Epidermal melanocyte (primary cell): ENCODE measurements at regions not wholly inside any gene's neighbourhood (a gene's known extent, or its start where the extent isn't known, plus 50 kb on each side); places are given as distances from the start of the nearest gene placed in this dataset.
"Not testable (repeated sequence)": the region's sequence is repeated elsewhere in the genome, so short reads cannot be mapped to it uniquely, and the experiment has no call there.

Source experiments
- DNase-seq: peaks from one replicate; pipeline ENCODE4 v3.0.0; 2011; ENCODE audit warnings: low spot score; ENCODE audit not compliant: insufficient read length

DNA sequence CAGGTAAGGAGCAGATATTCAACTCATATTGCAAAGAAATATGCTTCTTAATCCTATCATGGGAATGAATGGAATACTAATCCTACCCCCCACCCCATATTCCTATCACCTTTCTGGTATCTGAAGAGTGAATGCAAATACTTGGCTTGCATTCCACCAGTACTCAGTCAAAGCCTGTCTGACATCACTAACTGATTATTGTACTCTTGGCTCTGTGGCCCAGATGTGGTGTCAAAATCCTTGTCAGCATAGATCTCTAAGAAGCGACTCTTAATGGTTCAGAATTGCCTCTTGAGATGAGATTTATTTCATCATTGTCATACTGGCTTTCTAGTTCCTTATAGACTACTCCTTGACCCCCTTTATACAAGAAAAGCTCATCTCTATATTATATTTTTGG, 604.6 kb downstream of the ADGRL2 start:
- DNase-seq, result no peak

GRCh38 chr1:82401116-82401515, 600.4 kb downstream of the ADGRL2 start:
- DNase-seq, result no peak

DNA sequence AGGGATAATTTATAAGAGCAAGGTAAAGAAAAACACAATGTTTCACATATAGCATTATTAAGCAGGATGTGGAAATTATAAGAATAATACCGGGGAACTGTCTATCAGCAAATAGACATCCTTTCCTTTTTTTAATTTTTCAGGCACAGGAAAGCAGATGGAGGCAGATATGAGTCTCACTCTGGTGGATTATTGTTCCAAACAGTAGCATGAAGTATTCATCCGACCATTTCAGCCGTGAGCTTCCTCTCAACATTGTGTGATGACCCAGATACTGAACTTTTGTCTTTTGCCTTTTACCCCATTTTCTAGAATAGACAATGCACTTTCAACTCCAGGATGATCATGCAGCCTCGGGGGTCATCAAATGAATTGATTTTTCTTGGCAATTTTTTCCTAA, 599.8 kb downstream of the ADGRL2 start:
- DNase-seq, result no peak

- DNase-seq, result no peak
These were observed 598.4 kb downstream of the ADGRL2 start for GRCh38 chr1:82399093-82399492.

- DNase-seq, result no peak
These were observed 597.6 kb downstream of the ADGRL2 start for GRCh38 chr1:82398357-82398756.

- no peak for DNase-seq
These were observed 594.7 kb downstream of the ADGRL2 start for GRCh38 chr1:82395440-82395839.

- no peak for DNase-seq
These were observed 592.2 kb downstream of the ADGRL2 start for GRCh38 chr1:82392946-82393345.

DNA sequence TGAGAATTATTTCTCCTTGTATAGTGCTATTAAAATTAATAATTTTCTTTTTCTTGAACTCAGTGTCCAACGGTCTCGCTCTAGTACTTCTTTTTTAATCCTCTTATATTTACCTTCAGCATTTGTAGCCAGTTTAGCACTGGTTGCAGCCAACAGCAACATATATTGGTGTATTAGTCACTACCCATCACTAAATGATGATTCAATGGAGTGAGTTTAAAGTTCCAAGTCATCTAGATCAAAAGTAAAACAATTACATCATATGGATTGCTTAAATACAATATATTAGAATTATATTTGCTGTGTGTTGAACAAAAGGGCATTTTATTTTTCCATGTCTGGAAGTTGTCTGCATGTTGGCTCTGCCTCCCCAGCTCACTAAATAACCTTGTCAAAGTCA, 591.8 kb downstream of the ADGRL2 start:
- DNase-seq, result no peak

DNA sequence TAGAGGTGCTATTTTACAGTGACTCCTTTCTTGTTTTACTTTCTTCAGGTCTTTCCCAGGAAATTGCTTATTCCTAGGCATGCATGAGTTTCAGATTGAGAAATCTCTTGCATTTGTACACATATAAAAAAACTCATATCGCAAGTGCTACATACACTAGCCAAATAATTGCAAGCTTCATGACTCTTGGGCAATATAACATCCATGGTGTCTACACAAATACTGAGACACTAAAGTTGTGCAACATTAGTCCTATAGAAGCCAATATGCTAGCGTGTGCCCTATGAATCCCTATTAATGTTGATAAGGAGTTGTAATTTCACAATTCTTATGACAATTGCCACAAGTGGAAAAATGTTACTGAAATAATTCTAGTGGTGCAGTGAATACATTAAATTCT, 591.0 kb downstream of the ADGRL2 start:
- no peak for DNase-seq

DNA sequence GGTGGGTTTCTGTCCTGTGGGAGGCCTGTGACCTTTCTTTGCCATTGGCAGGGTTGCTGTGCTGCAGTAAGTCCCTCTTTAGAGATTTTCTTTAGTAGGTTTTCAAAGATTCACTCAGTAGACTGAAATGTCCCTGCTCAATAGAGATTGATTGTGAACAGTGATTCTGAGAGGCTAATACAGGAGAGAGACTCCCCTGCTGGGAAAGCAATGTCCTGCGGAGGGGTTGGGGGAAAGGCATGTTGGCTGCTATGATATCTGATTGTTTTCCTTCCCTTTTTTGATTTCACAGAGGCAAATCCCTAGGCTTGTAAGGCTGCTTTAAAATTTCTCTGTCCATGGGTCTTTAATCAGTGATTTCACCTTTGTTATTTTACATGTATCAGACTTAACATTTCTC, 589.9 kb downstream of the ADGRL2 start:
- DNase-seq, result no peak

DNA sequence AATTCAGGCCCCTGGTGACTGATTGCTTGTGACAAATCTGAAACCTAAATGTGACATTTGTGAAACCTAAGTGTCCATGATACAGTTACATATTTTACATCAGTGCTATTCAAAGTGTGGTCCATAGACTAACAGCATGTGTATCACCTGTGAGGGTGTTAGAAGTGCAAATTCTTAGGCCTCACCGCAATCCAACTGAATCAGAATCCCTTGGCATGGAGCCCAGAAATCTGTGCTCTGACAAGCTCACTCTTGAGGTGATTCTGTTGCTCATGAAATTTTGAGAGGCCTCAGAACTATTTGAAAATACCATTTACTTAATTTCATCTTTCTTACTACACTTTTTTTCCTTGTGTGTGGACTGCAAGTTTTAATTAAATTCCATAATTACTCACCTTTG, 587.9 kb downstream of the ADGRL2 start:
- no peak for DNase-seq

DNA sequence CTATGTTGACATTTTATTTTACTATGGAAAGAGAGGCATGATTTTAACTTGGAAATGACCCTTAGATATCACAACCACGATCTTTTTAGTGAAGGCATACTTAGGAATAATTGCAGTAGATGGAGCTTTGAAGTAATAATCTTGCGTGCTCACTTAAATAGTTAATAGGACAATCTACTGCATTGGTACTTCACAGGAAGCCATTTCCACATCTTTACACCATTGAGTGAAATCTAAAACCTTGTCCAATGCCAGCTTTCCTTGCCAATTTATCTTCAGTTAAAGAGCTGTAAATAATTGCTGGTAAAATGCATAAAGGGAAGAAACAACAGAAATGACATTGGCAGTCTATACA, 586.3 kb downstream of the ADGRL2 start:
- DNase-seq, result no peak

DNA sequence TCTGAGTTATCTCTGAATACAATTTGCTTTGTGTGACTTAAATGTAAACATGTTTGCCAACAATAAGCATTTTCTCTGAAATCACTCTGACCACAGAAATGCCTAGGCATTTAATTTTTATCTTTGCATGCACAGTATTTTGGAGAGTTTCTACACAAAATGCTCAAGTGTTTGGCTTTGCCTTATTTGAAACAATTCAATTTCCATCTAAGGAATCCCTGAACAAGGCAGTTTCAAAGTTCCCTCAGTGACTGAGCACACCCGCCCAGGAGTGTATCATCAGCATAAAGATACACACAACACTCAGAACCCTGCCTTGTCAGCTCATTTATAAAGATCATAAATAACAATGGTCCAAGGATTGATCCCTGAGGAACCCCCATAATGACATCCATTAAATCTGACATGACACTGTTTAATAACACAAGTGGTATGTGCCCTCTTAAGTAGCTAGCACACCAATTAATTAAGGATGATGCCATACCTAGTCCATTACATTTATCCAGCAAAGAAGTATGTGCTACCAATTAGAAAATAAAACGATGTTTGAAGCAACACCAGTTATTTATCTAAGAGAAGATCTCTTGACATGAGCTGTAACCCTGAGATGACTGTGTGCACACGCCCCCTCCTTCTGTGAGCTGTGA, 585.8 kb downstream of the ADGRL2 start:
- no peak for DNase-seq

DNA sequence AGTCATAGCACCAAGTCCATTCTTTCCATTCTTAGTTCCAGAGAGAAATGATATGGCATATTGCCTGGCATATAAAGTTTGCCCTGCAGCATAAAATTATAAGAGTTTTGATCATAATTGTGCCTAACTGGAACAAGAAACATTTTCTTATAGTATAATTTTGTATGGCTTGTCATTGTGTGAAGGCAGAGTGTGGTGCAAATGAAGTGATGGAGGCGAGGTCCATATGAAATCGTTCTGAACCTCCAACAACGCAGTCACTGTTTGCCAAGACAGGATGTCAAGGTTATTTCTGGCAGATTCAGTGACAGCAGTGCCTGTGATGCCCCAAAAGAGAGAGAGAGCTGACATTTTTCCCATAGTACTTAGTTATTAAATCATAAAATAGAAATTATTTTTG, 584.0 kb downstream of the ADGRL2 start:
- no peak for DNase-seq

- no peak for DNase-seq
These were observed 576.6 kb downstream of the ADGRL2 start for GRCh38 chr1:82377201-82377884.

DNA sequence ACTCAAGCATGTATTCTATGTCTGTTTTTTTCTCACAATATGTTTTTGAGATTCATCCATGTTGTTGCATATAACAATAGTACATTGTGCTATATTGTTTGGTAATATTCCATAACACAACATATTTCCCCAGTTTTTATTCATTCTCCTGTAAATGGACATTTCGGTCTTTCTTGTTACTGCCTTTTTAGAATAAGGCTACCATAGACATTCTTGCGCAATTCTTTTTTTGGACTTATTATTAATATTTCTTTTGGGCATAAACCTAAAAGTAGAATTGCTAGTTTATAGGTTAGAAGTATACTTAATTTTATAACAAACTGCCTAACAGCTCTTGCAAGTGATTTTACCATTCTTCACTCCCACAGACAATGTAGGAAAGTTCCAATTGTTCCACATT, 573.0 kb downstream of the ADGRL2 start:
- no peak for DNase-seq

- DNase-seq, result no peak
These were observed 571.2 kb downstream of the ADGRL2 start for GRCh38 chr1:82371844-82372498.

DNA sequence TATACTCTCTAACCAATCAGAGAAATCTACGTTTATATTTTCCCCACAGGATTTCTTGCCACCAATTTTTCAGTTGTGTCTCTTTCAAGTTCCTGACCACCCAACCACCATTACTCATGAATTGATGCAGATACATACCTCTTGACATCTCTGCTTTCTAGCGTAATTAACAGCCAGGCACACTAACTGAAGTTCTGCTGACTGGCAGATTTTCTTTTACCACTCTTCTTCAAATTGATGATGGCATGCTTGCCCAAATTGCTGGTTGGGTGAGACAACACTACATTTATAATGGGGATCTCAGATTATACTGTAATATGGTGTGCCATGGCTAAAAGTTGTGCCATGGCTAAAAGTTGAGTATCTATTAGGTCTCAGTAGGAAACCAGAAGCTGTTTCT, 566.7 kb downstream of the ADGRL2 start:
- no peak for DNase-seq

- no peak for DNase-seq
These were observed 566.0 kb downstream of the ADGRL2 start for GRCh38 chr1:82366689-82367088.

DNA sequence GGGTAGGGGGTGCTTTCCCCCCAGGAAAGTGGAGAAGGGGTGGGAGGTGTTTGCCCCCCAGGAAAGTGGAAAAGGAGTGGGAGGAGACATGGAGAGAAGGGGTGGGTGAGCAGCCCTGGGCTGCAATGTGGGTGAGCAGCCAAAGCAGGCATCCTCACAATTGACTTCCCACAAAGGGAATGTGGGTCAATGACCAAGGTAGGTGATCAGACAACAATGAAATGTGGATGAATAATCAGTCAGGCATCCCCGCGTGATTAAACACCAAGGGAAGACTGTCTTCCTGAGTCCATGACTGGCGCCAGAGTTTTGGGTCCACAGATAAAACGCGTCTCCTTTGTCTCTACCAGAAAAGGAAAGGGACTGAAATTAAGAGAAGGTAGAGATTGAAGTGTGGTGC, 558.8 kb downstream of the ADGRL2 start:
- DNase-seq, result not testable (repeated sequence)

- DNase-seq, result not testable (repeated sequence)
These were observed 558.0 kb downstream of the ADGRL2 start for GRCh38 chr1:82358706-82359105.

DNA sequence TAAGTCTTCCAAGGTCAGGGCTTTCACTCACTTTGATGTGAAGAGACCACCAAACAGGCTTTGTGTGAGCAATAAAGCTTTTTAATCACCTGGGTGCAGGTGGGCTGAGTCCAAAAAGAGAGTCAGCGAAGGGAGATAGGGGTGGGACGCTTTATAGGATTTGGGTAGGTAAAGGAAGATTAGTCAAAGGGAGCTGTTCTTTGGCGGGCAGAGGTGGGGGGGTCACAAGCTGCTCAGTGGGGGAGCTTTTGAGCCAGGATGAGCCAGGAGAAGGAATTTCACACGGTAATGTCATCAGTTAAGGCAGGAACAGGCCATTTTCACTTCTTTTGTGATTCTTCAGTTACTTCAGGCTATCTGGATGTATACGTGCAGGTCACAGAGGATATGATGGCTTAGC, 553.8 kb downstream of the ADGRL2 start:
- DNase-seq, result not testable (repeated sequence)

DNA sequence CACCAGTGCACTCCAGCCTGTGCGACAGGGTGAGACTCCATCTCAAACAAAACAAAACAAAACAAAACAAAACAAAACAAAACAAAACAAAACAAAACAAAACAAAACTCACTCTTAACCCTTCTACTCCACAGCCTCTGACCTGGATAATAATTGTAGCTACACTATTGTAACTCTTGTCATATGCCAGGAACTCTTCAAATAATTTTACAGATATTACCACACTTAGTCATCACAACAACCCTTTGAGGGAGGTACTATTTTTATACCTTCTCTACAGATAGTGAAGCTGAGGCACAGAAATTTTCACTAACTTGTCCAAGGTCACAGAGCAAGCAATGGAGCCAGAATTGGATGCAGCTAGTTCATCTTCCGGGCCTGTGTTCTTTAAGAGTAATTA, 547.8 kb downstream of the ADGRL2 start:
- DNase-seq, result no peak
